Sigmoid colon (tissue), 4 donors: ENCODE measurements at regions not wholly inside any gene's neighbourhood (a gene's known extent, or its start where the extent isn't known, plus 50 kb on each side); places are given as distances from the start of the nearest gene placed in this dataset.

ENCODE experiments used
- CTCF ChIP-seq, 4 experiments: fragments of 450-650 bp in 3 of 4; fragments of 200-600 bp in 1 of 4; IDR thresholded peaks; one replicate each; pipeline ENCODE4 v1.5.1; 2016 to 2019; ENCODE audit warnings: antibody characterized with exemption in 4 of 4, mild to moderate bottlenecking in 3 of 4, moderate library complexity in 2 of 4
- EP300 ChIP-seq, 4 donors: sonication (generic); formaldehyde crosslinking; IDR thresholded peaks; one replicate each; pipeline ENCODE4 v1.6.1; 2017; ENCODE audit warnings: antibody characterized with exemption in 4 of 4
- POLR2A ChIP-seq, 2 donors: fragments of 450-650 bp; IDR thresholded peaks; one replicate each; pipeline ENCODE4 v1.6.1; 2016; ENCODE audit warnings: antibody characterized with exemption in 2 of 2, mild to moderate bottlenecking in 2 of 2, moderate library complexity in 2 of 2

GRCh38 chr13:62360609-62361008 lies 945.0 kb upstream of the PCDH20 start:
- TF ChIP-seq CTCF (IDR thresholded peaks at IDR 0.05) (no peak), POLR2A (IDR thresholded peaks at IDR 0.05) (no peak), EP300 (IDR thresholded peaks at IDR 0.05) (no peak)
